ENCODE measurements at regions not wholly inside any gene's neighbourhood (a gene's known extent, or its start where the extent isn't known, plus 50 kb on each side); places are given as distances from the start of the nearest gene placed in this dataset.
"Not testable (repeated sequence)": the region's sequence is repeated elsewhere in the genome, so short reads cannot be mapped to it uniquely, and the experiment has no call there.

DNA sequence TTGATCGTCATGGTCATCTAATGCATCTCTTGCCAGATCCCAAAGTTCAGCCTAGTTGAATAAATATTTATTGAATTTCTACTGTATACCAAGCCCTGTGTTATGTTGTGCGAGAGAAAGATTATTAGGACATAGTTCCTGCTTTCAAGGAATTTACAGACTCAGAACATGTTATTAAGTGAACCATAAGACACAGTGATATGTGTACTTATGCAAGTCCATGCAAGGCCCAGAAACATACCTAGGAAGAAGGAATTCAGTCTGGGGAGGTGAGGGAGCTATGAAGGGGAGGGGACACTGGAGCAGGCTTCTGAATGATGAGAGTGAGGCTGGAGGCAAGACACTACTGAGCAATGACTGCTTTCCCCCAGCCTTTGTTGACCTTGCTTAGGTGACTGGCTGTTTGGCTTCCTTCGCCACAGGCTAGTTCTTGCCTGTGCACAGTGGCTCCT, 81.4 kb downstream of the ACAA2 start:
- no peak for DNase-seq (ENCODE audit: low read depth in 2 of 2)

DNA sequence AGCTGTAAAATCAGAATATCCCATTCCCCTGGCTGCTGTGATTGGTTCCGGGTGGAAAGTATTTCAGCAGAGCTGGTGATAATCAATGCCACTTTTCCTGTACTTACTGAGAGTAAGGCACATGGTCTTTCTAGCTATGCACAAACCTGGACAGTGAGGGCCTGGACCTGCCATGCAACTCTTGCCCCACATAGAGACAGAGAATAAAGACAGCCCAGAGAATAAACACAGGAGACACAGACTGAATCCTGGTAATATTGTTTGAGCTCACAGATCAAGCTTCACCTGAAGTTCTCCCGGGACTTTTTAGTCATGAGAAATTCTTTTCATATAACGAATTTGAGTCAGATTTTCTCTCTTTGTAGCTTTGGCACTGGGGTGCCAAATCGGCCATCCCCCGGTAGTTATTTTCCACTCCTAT, 81.9 kb downstream of the ACAA2 start:
- DNase-seq (ENCODE audit: low read depth in 2 of 2) = no peak

DNA sequence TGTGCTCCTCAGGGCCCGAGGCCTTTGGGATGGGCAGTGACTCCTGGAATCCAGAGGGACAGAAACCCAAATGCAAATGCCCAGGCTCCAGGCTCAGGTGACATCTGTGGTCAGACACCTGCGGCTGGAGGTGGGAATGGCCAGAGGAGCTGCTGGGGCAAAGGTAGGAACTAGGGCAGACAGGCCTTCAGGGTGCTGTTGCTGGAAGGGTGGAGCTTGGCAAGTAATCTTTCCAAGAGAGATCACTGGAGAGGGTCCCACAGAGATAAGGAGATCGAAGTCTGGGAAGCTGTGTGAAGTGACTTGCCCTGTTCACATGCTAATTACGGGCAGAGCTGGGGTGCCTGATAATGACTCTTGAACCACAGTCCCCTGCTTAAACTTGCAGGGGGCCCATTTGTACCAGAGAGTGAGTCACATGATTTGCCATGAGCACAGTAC, 82.4 kb downstream of the ACAA2 start:
- DNase-seq (ENCODE audit: low read depth in 2 of 2) = no peak

DNA sequence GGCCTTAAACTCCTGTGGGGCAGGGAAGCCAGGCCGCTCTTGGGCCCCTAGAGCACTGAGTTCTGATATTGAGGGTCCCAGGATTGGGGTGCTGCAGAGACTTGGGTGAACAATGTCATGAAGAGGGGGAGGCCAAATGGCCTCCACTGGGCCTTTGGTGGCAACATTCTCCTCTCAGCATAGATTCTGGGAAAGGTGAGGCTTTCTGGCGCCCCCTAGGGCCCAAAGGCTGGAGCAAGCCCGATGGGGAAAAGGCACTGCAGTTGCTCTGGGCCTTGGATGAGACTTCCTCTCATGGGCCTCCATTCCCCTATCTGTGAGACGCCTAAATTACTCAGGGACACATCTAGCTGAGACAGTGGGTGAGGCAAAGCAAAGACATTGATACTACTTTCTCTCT, 84.8 kb downstream of the ACAA2 start:
- DNase-seq (ENCODE audit: low read depth in 2 of 2) = peak; percentile 10 to 57

DNA sequence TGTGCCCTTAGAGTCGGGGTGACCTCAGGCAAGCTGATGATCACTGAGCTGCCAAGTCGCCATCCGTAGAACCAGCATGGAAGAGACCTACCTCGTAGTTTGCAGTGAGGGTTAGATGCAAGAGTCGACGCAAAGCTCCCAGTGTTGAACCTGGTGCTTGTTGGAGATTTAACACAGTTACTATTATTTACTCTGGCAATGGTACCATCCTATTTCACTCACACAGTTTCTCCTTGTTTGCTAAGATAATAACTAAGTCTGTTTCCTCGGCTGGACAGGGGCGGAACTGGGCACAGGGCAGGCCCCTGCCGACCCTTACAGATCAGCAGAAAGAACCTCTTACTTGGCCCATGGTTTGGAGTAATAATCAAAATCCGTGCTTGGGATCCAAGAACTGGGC, 85.5 kb downstream of the ACAA2 start:
- DNase-seq (ENCODE audit: low read depth in 2 of 2) = no peak

DNA sequence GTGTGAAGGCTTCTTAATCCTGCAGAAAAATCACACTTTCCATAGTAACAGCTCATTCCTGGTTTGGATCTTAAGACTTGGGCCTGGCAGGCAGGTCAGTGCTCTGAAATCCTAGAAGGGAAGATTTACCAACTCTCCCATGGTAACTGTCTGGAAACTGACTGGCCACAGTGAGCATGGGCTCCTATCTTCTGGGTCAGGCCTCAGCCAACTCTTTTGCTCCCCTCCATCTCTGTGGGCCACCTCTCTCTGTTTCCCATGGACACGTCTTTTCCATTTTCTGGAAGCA, 86.7 kb downstream of the ACAA2 start:
- no peak for DNase-seq (ENCODE audit: low read depth in 2 of 2)

DNA sequence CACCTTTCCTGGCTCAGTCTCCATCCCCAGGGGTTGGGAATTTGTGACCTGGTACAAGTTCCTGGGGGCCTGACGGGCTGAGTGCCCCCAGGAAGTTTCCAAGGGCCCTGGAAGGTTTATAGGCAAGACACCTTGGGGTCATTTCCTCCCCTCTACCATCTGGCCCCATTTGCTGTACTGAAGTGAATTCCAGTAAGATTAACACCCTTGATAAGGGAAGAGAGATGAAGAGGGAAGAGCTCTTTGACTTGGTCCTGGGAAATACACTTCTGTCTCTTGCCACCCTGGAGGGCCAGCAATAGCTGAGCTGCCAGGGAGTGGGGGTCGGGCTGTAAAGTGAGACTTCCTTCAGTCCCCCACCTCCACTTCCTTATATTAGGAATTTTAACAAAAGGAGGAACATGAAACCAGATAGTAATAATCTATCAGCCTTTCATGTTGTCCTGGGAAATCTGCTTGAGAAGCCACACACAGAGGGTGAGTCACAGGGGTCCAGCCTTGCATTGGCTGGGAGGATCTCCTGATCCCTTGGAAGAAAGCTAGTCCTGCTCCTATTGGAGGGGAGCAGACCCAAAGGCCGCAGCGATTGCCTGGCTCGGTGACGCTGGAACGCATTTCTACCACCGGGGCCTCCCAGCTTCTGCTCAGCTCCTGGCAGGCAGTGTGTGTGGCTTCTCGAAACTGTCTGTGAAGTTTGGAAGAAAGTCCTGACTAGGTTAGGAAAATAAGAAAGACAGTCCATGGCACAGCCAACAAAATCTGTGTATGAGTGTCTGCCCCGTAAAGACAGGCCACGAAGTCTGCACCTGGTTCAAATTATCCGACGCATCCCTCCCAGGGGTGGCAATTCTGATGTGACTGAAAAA, 87.3 kb downstream of the ACAA2 start:
- peak in 1 of 2 donors; percentile 86 for DNase-seq (ENCODE audit: low read depth in 2 of 2)

DNA sequence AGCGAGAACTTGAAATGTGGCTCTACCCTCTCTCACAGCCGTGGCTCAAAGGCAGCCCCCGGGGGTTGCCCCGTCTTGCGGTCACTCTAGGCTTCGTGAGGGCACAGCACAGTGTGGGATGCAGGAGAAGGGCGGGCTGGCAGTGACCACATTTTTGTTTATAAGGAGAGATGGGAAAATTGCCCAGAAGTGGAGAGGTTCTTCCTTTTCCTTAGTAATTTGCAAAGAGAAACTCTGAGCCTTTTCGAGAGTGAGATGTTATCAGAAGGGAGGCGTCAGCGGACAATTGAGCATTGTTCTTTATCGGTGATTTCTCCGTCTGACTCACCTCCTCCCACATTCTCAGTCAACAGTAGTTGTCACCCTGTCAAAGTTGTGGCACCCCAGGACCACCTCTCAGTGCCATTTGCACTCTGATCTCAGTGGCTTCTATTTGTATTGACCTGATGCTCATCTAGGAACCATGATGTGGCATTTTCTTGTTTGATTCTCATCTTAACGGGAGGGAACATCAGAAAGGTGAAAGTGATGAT, 89.6 kb downstream of the ACAA2 start:
- DNase-seq (ENCODE audit: low read depth in 2 of 2) = peak in 1 of 2 donors; percentile 89

DNA sequence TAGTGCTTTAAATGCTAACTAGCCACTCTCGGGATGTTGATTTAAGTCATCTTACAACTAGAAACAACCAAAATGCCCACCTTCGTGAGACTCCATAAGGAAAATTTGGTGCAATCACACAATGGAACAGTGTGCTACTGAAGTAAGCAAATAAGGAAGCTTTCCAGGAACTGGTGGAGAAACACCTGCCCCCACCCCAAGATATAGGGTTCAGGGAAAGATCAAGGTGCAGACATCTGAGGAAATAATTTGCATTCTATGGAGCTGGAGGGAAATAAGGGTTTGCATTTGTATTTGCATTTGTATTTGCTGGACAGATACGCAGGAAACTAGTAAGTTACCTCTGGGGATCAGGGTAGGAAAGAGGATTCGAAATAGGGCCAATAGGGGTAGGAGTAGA, 90.9 kb downstream of the ACAA2 start:
- DNase-seq (ENCODE audit: low read depth in 2 of 2) = no peak

DNA sequence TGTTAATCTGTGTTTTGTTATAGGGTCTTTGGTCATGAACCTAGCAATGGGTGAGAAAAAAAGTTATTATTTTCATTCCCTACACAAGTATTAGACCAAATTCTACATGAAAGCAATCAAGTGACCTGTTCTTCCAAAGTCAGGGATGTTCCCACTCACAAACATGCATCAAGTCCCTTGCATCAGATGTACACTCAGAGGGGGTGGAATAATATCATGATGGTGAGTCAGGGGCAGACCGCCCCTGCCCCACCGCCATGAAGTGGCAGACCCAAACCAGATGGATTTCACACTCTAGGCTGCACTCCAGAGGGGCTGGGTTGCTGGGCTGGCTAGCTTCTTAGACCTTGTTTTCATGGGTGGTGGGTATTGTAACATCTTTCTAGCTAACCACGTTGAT, 91.4 kb downstream of the ACAA2 start:
- DNase-seq (ENCODE audit: low read depth in 2 of 2) = no peak

DNA sequence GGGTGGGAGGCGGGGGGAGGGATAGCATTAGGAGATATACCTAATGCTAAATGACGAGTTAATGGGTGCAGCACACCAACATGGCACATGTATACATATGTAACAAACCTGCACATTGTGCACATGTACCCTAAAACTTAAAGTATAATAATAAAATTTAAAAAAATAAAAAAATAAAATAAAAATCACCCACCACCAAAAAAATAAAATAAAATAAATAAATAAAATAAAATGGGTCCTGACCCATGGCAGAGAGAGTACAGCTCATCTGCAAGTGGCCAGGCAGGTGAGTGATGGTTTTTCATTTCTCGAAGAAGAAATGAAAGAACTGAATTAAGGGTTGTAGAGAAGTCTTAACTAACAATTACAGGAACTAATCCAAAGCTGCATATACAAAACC, 92.4 kb downstream of the ACAA2 start:
- not testable (repeated sequence) for DNase-seq (ENCODE audit: low read depth in 2 of 2)

DNA sequence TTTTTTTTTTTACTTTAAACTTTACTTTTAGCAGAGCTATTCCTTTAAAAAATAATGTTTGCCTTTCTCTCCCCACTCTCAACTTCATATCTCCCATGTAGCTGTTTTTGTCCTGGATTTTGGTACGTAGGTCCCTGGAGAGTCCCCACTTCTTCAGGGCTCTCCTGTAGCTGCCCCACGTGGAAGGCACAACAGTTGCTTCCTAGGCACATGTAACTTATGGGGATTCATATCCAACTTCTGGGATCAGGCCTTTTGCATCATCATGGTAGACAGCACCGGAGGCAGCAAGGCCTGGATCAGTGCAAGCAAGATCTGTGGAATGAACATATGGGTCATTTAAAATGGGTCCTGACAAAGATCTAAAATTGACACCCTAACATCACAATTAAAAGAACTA, 95.7 kb downstream of the ACAA2 start:
- DNase-seq (ENCODE audit: low read depth in 2 of 2) = no peak

DNA sequence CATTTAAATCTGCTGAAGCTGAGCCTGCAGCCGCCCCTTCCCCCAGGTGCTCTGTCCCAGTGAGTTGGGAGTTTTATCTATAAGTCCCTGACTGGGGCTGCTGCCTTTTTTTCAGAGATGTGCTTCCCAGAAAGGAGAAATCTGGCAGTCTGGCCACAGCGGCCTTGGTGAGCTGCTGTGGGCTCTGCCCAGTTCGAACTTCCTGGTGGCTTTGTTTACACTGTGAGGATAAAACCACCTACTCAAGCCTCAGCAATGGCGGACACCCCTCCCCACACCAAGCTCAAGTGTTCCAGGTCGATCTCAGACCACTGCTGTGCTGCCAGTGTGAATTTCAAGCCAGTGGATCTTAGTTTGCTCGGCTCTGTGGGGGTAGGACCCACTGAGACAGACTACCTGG, 97.3 kb downstream of the ACAA2 start:
- DNase-seq (ENCODE audit: low read depth in 2 of 2) = no peak

DNA sequence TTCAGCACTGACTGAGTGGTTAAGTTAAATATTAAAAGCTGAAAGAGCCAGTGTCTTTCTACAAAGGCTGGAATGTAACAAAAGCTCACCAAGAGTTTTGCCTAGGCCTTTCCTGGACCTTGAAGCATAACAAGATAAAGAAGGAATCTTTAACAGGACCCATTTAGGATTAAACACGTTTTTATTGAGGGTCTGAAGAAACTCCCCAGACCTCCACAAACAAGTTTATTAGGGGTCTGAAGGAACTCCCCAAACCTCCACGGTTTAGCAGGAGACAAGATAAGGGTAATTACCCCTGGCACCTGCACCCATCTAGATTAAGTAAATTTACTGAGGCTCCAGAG, 104.0 kb downstream of the ACAA2 start:
- no peak for DNase-seq (ENCODE audit: low read depth in 2 of 2)

DNA sequence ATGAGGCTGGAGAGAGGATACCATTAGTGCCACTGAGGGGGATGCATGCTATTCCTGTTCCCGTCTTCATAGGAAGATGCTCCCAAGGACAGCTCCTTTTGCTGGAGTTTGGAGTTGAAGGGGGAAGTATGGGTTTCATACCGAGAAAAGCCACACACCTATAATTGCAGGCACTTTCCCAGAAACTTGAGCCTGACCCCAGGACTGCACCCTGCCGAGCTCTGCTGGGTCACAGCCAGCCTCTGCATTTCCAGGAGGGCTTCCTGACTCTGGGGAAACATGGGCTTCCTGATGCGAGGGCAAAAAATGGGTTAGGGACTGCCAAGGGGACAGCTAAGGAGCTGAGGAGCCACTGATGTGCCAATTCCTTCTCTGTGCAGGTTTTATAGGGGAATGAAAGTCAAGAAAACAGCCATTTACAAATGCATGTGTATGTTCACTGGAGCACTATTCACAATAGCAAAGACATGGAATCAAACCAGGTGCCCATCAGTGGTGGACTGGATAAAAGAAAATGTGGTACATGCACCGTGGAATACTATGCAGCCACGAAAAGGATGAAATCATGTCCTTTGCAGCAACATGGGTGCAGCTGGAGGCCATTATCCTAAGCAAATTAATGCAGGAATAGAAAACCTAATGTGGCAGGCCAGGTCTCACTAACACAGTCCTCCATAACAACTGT, 104.5 kb downstream of the ACAA2 start:
- no peak for DNase-seq (ENCODE audit: low read depth in 2 of 2)

DNA sequence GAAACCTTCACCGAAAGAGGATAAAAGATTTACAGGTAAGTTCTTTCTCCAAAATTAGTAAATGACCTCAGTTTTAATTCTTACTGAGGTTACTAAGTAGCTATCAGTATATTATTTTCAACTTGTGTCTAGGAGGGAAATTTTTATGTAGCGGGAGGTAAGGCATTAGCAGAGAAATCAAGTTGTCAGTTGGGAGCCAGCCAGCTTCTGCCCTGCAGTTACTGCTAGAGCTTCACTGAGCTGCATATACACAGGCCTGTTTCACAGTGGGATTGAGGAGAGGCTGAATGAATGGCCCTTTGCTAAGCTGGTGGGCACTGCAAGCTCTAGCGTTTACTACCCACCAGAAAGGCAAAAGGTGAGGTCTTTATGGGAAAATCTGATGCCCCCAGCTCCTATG, 105.7 kb downstream of the ACAA2 start:
- DNase-seq (ENCODE audit: low read depth in 2 of 2) = no peak

DNA sequence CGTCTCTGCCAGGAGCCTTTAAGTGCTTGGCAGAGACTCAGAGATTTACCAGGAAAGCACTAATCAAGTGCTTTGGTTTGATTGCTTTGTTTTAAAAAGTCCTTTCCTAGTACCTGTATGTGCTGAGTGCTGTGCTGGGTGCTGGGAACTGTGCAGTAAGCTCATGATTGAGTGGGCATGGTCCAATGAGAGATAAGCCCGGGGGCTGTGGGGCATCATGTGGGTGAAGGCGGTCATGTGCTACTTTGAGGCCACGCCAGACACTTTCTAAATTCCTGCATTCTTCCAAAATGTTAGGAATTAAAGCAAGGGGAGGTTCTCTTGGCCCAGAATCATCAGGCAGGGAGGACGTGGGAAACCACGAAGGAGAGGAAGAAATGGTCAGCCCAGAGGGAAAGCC, 109.0 kb downstream of the ACAA2 start:
- DNase-seq (ENCODE audit: low read depth in 2 of 2) = no peak

DNA sequence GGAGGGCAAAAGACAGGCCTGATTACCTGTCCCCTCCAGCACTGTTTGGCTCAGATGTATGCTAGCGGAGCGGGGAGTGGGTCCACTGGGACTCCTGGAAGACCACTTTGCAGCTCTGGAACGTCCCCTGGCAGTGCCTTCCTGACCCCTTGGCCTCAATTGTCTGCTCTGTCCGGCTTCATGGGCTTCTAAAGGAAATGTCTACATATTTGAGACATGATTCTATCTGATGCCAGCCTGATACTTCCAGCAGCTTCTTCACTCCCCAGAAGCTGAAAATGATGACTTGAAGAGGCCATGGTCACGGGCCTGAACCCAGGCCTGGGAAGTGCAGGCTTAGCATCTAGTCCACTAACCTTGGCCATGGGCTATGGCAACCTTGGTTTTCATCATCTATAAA, 112.1 kb downstream of the ACAA2 start:
- peak in 1 of 2 donors; percentile 30 for DNase-seq (ENCODE audit: low read depth in 2 of 2)

DNA sequence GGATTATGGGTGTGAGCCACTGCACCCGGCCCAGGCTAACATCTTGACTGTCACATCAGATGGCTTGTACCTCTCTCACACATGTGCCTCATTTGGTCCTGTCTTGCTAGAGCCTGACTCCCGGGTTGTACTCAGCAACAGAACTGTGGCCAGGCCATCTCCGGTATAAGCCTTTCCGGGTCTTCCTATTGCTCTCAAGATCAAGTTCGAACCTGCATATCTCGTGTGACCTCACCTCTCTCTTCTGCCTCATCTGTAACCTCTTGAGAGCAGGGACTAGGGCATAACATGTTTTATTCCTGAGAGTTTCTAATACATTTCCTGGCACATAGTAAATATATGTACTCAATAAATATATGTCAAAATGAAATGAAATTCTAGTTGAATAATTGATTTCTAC, 114.0 kb downstream of the ACAA2 start:
- no peak for DNase-seq (ENCODE audit: low read depth in 2 of 2)

DNA sequence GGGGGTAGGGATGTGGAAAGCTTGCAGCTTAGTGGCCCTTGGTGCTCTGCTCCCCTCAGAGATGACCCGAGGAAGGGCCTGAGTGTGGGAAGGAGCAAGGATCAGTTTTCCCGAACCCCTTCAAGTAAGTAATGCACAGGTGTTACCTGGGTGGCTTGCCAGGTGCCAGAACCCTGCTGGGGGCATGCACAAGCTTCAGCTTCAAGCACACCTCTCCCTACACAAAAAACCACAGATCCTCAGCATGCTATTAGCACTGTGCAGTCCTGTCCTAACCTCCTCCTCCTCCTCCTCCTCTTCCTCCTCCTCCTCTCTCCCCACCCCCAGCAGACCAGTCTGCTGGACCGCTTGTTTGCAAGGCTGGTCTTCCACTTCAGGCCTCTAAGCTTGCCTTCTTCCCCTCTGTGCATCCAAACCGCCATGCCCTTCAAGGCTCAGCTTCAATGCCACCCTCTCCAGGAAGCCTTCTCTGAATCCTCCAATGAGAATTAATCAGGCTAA, 114.8 kb downstream of the ACAA2 start:
- DNase-seq (ENCODE audit: low read depth in 2 of 2) = no peak

DNA sequence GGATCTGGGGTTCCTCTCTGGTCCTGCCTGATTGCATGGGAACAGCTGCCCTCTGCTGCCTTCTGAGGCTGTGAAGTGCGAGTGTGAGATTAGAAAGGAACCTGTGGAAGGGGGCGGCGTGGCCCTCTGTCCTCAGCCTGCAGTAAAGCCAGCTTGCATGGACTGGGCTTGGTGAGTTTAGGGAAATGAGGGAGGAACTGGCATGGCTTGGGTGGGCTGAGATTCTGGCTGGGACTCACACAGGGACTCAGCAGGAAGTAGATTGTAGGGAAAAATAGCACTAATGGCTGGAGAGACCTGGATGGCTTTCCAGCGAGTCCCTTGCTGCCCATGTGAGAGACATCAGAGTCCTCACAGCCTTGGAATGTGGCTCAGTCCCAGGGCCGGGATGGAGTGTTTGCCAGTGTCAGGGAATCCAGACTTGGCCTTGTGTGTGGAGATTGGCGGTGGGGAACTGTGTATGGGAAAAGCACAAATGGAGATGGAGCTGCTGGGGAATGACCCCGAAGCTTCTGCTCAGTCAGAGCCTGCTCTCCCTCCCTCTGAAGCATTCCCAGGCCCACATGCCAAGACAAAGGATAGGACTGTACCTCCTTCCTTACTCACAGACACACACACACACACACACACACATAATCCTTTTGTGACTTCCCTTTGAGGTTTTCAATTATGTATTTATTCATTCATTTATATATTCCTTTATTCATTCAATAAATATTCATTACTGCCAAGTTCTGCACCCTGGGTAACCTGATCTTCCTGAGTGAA, 115.4 kb downstream of the ACAA2 start:
- no peak for DNase-seq (ENCODE audit: low read depth in 2 of 2)

DNA sequence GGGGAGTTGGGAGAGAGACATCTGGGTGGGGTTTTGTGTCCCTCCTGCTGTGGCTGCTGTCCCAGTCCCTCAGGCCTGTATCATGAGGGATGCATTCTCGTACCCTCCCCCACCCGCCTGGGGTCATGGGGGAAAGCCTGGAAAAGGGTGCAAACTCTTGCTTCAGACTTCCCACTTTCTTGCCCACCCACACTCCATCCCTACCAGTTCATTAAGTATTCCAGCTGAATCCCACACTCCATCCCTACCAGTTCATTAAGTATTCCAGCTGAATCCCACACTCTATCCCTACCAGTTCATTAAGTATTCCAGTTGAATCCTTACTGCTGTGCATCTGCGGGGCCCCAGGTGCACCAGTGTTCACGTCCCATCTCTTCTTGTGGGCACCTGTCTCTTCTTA, 116.3 kb downstream of the ACAA2 start:
- no peak for DNase-seq (ENCODE audit: low read depth in 2 of 2)
